HG02884 (cell line): ENCODE measurements at regions not wholly inside any gene's neighbourhood (a gene's known extent, or its start where the extent isn't known, plus 50 kb on each side); places are given as distances from the start of the nearest gene placed in this dataset.
"Not testable (repeated sequence)": the region's sequence is repeated elsewhere in the genome, so short reads cannot be mapped to it uniquely, and the experiment has no call there.

Experiments
- ATAC-seq: cut with Tn5 transposase; IDR thresholded peaks from one replicate; pipeline ENCODE4 v1.9.1; 2021; ENCODE audit warnings: mild to moderate bottlenecking, moderate library complexity; ENCODE audit not compliant: unreplicated experiment

DNA sequence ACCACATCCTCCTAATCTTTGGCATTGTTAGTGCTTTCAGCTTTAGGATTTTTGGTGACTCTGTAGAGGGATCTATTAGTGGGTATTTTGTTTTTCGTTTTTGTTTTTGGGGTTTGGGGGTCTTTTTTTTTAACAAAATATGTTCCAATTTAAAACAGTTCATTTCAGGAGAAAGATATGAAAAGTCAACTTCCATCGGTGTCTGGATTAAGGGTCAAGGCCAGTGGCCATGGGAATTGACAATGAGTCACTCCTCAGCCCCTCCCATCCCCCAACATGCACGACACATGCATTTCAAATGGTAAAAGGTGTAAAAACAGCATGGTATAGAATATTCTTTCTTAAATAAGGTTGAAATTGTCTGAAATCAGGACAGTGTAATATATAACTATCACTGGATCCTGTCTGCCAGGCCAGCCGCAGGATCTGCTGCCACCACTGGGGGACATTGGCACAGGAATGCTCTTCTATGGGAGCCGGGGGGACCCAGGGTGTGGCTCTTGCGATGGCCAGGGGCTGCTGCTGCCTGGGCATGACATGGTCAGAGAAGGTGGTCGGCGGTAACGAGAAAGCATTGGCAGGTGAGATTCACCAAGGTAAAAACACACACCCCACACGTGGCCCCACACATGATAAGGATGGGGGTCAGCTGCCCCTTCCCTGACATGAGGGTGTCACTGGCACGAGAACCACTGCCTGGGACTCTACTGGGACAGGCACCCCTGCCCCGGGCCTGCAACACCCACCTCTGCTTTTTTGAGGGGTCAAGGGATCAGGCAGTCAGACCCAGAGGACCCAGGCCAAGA lies 126.2 kb upstream of the KCTD7 start:
- no peak for ATAC-seq

DNA sequence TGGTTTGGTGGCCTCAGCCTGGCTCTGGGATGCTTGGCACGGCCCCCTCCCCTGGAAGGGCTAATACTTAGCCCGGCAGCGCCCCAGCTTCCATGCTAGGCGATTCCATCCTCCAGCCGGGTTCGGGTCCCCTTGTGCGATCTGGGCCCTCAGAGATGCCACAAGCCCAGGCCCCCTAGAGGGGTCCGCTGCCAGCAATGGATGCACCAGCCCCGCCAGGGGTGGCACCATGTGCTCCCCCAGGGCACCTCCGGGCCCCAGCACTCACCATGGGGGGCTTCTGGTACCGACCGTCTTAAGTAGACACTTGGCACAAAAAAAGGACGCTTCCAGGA lies 125.7 kb upstream of the KCTD7 start:
- no peak for ATAC-seq

DNA sequence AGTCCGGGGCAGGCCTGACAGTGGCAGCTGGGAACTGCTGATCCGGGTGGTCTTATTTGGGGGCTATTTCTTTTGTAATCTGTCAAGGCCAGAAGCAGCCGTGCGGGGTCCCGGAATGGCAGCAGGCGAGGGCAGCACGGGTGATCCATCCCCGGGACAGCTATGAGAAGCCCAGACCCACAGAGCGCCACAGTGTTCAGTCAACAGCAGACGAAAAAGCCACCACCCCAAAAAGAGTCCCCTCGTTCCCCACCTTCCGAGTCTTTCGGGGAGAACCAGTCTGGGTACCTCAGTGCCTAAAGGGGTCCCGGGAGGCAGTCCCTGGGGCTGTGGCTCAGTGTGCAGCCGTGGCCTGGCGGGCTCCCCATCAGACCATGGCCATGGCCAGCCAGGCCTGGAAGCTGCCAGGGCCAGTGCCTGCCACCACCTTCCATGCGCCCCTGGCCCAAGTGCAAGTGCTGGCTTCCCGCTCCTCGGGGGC lies 125.1 kb upstream of the KCTD7 start:
- no peak for ATAC-seq

DNA sequence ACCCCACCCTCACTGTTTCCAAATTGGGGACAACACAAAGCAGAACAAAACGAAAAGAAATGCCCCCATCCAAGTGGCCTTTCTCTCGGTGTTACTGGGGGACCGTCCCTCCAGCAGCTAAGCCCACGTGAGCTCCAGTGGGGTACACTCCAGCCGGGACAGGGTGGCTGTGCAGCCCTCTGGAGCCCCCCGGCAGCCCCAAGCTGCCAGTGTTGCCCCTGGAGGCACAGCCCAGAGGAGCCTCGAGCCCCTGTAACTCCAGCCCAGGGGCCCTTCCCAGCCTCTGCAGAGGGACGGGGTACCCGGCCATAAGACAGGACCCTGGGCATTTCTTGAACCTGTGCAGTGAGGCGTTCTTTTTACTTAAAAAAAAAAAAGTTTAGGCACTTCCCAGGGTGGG lies 124.5 kb upstream of the KCTD7 start:
- ATAC-seq = no peak

DNA sequence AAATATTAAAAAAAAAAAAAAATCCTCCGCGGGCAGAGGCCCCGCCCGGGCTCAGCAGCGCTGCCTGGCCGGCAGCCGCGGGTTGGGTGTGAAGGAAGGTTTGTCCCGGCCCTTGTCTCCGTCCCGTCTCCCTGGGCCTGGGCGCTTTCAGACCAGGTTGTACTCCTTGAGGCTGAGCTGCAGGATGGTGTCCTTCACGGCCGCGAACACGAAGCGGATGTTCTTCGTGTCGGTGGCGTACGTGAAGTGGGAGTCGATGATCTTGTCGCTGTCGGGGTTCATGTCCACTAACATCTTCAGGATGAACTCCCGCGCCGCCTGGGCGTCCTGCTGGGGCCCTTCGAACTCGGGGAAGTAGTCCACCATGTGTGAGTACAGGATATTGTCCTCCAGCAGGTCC lies 123.7 kb upstream of the KCTD7 start:
- no peak for ATAC-seq

DNA sequence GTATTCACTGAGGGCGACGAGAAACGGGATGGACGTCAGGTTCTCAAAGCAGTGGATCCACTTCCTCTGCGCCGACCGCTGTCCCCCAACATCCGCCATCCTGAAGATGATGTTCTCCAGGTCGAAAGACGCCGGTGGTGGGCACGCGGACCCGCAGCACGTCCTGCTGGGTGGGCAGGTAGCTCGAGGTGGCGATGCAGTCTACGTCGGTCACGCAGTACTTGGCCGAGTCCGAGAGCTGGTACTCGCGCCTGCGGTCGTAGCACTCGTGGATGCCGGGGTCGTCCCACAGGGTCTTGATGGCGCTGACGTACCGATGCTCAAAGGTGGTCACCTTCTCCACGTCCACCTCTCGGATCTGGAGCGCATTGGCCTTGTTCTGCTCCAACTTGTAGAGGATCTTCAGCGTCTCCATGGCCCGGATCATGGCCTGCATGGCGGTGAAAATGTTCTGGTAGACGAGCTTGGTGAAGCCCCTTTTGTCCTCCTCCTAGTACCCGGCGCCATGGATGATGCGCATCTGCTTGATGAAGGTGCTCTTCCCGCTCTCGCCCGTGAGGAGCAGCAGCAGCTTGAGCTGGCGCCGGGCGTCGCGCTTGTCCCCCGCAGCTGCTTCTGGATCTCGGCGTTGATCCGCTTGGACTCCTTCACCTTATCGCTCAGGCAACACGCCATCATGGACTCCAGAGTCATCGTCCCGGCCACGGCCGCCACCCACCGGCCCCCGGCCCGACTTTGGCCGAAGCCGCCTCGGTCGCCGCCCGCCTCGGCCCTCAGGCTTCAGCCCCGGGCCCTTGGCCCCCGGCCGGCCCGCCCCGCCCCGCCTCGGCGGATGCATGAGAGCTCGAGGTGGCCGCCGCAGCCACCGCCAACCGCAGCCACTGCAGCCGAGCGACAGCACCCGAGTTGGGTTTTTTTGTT lies 122.9 kb upstream of the KCTD7 start:
- ATAC-seq = no peak

DNA sequence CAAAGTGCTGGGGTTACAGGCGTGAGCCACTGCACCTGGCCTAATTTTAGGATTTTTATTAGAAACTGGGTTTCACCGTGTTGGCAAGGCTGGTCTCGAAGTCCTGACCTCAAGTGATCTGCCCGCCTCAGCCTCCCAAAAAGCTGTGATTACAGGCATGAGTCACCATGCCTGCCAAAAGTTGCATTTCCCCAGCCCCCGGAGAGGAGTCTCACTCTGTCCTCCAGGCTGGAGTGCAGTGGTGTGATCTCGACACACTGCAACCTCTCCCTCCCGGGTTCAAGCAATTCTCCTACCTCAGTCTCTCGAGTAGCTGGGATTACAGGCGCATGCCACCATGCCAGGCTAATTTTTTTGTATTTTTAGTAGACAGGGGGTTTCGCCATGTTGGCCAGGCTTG lies 122.0 kb upstream of the KCTD7 start:
- ATAC-seq = not testable (repeated sequence)

DNA sequence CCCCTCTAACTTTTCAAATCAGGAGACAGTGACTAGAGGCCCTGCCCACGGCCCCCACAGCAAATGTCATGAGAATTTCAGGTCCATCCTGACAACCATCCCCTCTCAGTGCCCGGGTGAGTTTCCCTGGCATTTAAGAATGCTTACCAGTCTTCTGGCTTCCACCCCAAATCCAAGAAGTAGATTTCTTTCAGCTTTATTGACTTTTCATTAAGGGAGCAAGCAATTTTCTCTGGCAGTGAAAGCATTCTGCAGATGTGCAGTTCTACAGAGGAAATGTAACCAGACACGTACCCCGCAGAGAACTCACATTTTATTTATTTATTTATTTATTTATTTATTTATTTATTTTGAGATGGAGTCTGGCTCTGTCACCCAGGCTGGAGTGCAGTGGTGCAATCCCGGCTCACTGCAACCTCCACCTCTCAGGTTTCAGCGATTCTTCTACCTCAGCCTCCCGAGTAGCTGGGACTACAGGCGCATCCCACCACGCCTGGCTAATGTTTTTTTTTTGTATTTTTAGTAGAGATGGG lies 120.9 kb upstream of the KCTD7 start:
- no peak for ATAC-seq

DNA sequence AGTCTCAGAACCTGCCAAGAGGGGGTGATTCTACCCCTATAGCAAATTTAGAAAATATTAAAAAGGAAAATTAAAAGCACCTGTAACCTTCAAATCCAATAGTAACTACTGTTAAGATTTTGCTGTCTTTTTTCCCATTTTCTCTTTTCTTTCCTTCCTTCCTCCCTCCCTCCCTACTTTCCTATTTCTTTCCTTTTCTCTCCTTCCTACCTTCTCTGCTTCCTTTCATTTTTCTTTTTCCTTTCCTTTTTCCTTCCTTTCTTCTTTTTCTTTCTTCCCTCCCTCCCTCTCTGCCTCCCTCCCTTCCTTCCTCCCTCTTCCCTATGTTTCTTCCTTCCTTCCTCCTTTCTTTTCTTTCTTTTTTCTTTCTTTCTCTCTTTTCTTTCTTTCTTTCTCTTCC lies 120.2 kb upstream of the KCTD7 start:
- no peak for ATAC-seq

DNA sequence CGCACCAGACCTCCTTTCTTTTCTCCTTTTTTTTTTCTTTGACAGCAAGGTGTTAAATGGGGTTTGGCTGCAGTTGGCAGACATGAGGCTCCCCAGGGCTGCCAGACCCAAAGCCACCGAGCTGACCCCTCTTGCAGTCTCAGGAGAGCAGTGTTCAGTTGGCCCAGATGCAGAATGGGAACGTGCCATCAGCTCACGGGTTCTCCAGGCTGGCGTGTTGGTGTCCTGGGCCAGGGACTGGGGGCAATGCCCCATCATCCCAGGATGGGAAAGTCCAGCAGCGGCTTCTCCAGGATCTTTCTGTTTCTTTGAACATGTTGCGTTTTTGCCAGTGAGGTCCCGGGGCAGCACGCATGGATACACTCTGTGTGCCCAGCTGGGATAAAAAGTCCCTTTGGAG lies 114.6 kb upstream of the KCTD7 start:
- ATAC-seq = no peak

DNA sequence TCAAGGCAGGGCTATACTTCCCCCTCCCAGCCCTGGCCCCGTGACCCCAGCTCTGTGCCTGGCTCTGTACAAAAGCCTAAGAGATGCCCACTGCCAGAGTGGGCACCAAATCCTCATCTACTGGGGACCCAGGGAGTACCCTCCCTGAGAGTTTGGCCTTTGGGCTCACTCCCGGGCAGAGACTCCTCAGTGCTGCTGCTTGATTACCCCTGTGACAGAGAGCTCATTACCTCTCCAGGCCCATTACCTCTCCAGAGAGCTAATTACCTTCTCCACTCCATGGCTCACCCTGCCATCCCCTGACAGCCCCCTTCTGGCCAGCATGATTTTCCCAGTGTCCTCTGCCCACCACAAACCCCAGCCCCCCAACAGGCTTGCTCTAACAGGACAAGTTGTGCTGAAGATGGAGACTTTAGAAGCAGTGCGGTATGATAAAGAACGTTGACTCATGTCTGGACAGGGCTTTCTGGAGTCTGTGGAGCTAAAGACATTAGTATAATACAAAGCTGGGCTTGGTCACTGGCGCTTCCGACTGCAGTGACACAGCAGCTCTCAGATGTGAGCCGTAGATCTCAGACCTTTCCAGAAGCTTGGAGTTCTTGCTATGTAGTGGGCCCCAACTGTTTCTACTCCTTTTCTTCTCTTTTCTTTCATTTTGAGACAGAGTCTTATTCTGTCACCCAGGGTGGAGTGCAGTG lies 111.3 kb upstream of the KCTD7 start:
- no peak for ATAC-seq

DNA sequence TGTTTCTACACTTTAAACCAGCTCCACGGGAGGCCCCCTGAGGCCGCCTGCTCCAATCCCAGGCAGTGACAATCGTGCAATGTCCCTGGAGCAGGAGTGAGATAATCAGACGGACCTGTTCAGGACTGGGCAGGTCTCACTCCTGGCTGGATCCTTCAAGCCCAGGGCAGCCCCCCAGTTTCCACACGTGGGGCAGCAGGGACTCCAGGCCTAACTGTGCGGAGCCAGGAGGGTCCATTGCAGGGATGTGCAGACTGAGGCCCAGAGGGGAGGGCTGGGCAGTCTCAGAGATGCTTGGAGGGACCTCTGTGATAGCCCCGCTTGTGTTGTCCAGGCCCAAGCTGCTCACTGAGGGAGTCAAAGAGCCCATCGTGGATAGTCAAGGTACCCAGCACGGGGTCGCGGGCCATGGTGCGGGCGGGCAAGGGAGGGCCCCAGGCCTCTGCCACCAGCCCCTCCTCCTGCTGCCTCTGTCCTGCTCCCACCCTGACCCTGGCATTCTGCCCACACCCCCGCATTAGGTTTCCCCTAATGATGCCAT lies 110.5 kb upstream of the KCTD7 start:
- ATAC-seq = no peak

DNA sequence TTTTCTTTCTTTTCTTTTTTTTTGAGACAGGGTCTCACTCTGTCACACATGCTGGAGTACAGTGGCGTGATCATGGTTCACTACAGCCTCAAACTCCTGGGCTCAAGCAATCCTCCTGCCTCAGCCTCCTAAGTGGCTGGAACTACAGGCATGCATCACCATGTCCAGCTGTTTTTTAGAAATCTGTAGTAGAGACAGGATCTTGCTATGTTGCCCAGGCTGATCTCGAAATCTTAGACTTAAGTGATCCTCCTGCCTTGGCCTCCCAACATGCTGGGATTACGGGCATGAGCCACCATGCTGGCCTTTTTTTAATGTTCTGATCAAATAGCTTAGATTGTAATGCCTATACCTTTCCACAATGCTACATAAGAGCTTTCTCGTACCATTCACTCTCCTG lies 107.0 kb upstream of the KCTD7 start:
- no peak for ATAC-seq

DNA sequence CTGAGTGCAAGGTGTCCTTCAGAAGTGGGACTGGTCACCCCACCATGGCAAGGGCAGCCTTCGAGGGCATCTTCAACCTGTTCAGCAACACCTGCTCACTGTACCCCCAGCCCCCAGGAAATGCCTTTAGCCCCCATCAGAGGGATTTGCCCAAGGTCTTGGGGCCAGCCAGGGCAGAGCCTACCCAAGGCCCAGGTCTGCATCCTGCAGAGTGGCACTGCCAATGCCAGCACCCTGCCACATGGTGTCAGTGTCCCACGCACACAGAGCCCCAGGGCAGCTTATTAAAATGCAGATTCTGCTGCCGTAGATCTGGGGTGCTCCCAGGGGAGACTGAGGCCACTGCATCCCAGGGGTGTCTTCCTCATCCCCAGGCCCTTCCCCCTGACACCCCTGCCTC lies 106.2 kb upstream of the KCTD7 start:
- ATAC-seq = no peak

DNA sequence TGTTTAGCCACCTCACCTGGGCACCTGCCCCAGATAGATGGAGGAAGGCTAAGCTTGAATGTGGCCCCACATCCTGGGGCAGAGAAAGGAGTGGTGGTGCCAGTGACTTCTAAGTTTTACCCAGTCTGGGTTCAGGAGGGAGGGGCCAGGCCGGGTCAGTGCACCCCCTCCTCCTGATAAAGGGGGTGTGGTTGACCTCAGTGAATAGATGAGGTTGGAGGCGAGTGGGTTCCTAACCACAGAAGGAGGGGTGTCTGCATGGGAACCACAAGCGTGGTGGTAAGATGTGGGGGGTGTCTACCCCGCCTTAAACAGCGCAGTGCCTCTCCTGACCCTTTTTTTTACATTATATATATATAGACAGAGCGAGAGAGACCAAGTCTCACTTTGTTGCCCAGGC lies 105.3 kb upstream of the KCTD7 start:
- ATAC-seq = no peak

DNA sequence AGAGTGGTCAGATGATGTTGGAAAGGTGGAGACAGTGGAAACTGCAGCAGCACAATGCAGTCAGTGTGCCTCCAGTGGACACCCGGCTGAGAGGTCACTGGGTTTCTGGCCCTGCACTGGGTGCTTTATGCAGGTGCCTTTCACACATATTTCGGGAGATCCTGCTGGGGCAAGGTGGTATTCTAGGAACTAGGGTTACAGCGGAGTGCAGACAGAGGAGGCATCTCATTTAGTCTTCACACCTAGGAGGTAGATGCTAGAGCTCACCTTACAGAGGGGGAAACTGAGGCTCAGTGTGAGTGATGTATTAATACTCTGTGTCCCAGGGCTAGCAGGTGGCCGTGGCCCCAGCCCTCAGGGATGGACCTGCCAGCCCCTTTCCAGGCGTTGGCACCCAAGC lies 103.9 kb upstream of the KCTD7 start:
- no peak for ATAC-seq

DNA sequence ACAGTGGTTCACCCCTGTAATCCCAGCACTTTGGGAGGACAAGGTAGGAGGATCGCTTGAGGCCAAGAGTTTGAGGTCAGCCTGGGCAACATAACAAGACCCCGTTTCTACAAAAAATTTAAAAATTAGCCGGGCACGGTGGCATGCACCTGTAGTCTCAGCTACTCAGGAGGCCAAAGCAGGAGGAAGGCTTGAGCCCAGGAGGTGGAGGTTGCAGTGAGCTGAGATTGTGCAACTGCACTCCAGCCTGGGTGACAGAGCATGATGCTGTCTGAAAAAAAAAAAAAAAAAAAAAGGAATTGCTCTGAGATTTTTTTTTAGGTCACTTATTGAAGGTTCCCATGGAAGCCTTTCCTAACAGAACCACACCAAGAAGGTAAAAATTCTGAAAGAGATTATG lies 101.9 kb upstream of the KCTD7 start:
- ATAC-seq = not testable (repeated sequence)

DNA sequence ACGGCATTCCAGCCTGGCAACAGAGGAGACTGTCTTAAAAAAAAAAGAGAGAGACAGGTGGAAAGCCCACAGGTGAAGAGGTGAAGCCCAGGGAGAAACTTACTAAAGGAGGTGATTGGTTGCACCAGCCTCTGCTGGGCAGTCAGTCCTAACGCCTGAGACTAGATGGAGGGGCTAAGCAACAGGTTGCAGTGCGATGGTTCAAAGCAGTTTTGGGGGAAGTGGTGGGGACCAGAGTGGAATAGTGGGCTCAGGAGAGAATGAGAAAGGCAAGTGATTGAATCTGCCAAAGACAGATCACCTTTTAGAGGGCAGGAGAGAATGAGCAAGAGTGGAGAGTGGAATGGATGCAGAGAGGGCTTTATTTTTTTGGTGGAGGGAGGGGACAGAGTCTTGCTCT lies 100.0 kb upstream of the KCTD7 start:
- no peak for ATAC-seq

DNA sequence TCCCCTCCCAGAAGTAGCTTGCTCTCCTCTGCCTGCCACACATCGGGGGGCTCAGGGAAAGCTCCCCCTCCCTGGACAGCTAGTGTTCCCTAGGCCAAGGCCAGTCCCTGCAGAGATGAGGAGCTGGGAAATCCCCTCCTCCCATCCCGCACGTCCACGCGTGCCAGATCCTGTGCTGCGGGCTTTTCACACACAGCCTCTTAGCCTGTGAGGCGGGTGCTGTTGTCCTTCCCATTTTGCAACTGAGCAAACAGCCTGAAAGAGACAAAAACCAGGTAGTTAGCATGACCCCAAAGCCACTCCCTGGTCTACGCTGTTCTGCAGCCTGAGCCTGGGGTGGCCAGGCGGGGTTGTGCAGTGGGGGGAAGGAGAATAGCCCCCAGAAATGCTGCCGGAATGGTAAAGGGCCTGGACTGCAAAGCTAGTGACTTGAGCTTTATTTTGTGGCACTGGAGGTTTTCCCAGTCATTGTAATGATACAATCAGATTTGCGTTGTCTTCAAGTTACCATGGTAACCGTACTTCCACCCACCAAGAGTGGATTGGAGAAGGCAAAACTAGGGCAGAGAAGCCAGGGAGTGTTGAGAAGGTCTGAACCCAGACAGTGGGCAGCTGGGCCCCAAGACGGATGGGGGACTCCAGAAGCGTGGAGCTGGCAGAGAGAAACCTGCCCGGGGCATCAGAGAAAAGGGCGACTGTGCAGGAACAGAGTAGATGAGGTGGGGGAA lies 98.6 kb upstream of the KCTD7 start:
- ATAC-seq = no peak
